LHCN-M2 (cell line): ENCODE measurements at regions not wholly inside any gene's neighbourhood (a gene's known extent, or its start where the extent isn't known, plus 50 kb on each side); places are given as distances from the start of the nearest gene placed in this dataset.
"Not testable (repeated sequence)": the region's sequence is repeated elsewhere in the genome, so short reads cannot be mapped to it uniquely, and the experiment has no call there.

Experiments used
- DNase-seq: peaks from one replicate; pipeline ENCODE4 v3.0.0-alpha.2; 2012; ENCODE audit warnings: low read depth

GRCh38 chr9:1539216-1539615 is 475.9 kb upstream of the SMARCA2 start:
- no peak for DNase-seq

GRCh38 chr9:1550636-1551035 is 464.5 kb upstream of the SMARCA2 start:
- no peak for DNase-seq

GRCh38 chr9:1554081-1555035 is 460.8 kb upstream of the SMARCA2 start:
- DNase-seq: no peak

GRCh38 chr9:1558666-1559065 is 456.5 kb upstream of the SMARCA2 start:
- not testable (repeated sequence) for DNase-seq

GRCh38 chr9:1575939-1576338 is 439.2 kb upstream of the SMARCA2 start:
- DNase-seq: no peak

GRCh38 chr9:1580215-1580614 is 434.9 kb upstream of the SMARCA2 start:
- DNase-seq: no peak

GRCh38 chr9:1581926-1582325 is 433.2 kb upstream of the SMARCA2 start:
- DNase-seq: no peak

- no peak for DNase-seq
Observed at GRCh38 chr9:1591310-1591709, 423.8 kb upstream of the SMARCA2 start.

GRCh38 chr9:1598270-1598669 is 416.9 kb upstream of the SMARCA2 start:
- no peak for DNase-seq

- no peak for DNase-seq
Observed at GRCh38 chr9:1599961-1600360, 415.2 kb upstream of the SMARCA2 start.

GRCh38 chr9:1604942-1605560 is 410.1 kb upstream of the SMARCA2 start:
- no peak for DNase-seq

- no peak for DNase-seq
Observed at GRCh38 chr9:1606253-1606652, 408.9 kb upstream of the SMARCA2 start.

- no peak for DNase-seq
Observed at GRCh38 chr9:1612886-1613285, 402.3 kb upstream of the SMARCA2 start.

- no peak for DNase-seq
Observed at GRCh38 chr9:1617419-1617818, 397.7 kb upstream of the SMARCA2 start.

- no peak for DNase-seq
Observed at GRCh38 chr9:1619915-1620710, 395.0 kb upstream of the SMARCA2 start.

GRCh38 chr9:1637401-1637800 is 377.7 kb upstream of the SMARCA2 start:
- DNase-seq: no peak

- DNase-seq: no peak
Observed at GRCh38 chr9:1639166-1639565, 376.0 kb upstream of the SMARCA2 start.

GRCh38 chr9:1647776-1648175 is 367.4 kb upstream of the SMARCA2 start:
- no peak for DNase-seq

GRCh38 chr9:1653282-1653681 is 361.9 kb upstream of the SMARCA2 start:
- no peak for DNase-seq

GRCh38 chr9:1658661-1659362 is 356.3 kb upstream of the SMARCA2 start:
- no peak for DNase-seq

- no peak for DNase-seq
Observed at GRCh38 chr9:1659363-1659690, 355.8 kb upstream of the SMARCA2 start.

- DNase-seq: no peak
Observed at GRCh38 chr9:1668441-1668840, 346.7 kb upstream of the SMARCA2 start.
